HG03025 (cell line): ENCODE measurements at regions not wholly inside any gene's neighbourhood (a gene's known extent, or its start where the extent isn't known, plus 50 kb on each side); places are given as distances from the start of the nearest gene placed in this dataset.
A peak's percentile ranks its signal among the peaks of the same experiment; 100 is the strongest.
"Not testable (repeated sequence)": the region's sequence is repeated elsewhere in the genome, so short reads cannot be mapped to it uniquely, and the experiment has no call there.

Experiments
- ATAC-seq: cut with Tn5 transposase; IDR thresholded peaks from one replicate; pipeline ENCODE4 v1.9.1; 2021; ENCODE audit warnings: mild to moderate bottlenecking, moderate library complexity; ENCODE audit not compliant: unreplicated experiment, low FRiP score

DNA sequence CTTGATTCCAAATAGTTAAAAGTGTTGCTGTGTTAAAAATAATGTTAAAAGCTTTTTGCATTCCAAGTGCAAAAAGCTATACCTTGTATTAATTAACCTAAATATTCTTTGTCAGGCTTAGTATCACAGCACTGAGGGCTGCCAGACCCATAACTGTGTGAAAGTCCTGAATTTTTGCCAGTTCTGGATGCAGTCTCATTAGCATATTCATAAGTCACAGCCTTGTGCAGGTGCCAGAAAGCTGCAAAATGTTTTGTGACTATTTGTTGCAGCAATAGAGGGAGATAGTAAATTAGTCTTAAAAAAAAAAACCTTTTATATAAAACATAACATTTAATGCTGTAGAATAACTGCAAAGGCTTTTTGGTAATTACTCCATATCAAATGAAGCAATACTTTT is 56.6 kb downstream of the SLITRK1 start:
- no peak for ATAC-seq

DNA sequence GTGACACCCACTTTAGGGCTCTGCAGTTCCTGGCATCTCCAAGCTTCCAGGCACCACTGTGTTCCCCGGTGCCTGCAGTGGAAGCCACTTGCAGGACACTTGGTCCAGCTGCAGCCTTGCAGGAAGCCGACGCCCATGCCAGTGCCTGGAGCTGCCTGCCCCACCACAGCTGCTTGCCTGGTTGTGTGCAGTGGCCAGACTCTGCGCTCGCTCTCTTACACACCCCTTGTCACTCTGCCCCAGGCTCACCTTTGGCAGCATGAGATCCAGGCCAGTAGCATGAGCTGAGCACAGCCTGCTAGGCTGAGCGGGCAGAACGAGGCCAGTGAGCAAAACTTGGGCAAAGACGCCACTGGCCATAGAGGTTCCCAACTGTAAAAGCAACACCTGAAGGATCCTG is 57.7 kb downstream of the SLITRK1 start:
- no peak for ATAC-seq

DNA sequence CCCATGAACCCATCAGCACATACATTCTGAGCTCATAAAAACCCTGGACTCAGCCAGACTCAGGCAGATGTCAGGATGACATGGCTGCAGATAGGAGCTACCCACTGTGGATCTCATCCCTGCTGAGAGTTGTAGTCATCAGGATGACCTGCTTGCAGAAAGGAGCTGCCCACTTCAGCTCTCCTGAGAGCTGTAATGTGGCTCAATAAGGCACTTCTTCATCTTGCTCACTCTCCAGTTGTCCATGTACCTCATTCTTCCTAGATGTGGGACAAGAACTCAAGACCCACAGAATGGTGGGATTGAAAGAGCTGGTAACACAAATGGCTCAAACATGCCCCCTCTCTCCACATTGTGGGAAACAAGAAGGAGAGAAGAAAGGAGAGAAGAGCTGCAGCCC is 58.2 kb downstream of the SLITRK1 start:
- ATAC-seq = no peak

DNA sequence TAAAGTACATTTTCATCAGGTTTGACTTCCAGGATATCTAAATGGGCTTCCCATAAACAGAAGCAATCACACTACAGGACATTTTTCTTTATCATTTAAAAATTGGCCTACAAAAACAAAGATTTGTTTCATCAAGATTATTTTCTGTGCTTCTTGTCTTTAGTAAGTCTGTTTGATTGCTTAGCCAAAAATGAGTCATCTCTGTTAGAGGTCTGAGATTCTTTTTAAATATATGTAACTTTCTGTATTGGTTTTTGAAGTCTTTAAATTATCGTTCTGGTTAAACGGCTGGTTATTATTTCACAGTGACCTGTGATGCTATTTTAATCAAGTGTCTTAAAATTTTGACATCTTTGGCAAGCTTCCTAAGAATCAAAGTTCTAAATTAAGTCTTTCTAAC is 62.7 kb downstream of the SLITRK1 start:
- no peak for ATAC-seq

DNA sequence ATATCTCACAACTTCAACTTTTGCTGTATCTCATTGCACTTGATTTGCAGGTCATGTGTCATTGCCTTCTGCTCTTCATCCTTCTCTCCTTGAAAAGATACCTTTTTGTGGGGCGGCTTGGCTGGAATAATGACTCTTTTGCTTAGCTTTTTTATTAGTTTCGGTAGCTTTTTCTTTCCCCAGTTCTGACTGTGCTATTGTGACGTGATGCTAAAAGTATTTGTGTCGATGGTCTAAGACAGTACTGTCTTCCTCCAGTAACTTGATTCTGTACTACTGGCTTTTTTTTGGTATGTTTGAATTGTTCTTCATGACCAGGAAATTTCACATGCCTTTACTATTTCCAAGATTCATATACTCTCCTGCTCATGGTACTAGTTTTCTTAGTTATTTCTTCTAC is 63.1 kb downstream of the SLITRK1 start:
- ATAC-seq = no peak

DNA sequence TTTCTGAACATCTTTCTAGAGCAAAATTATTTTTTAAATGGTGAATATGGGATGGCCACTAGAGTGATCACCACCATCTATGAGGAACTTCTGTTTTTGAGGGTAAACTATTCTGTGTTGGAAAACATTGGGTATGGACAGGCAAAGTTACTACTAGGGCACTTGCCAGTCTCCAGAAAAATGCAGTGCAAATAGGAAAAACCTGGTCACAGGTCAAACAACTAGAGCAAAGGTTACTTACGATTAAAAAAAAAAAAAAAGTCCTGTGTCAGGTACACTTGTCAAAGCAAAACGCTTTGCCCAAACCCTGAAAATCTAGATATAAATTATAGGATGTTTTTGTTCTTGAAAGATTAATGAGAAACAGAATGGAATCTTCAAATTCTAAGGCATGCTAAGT is 66.2 kb downstream of the SLITRK1 start:
- no peak for ATAC-seq

DNA sequence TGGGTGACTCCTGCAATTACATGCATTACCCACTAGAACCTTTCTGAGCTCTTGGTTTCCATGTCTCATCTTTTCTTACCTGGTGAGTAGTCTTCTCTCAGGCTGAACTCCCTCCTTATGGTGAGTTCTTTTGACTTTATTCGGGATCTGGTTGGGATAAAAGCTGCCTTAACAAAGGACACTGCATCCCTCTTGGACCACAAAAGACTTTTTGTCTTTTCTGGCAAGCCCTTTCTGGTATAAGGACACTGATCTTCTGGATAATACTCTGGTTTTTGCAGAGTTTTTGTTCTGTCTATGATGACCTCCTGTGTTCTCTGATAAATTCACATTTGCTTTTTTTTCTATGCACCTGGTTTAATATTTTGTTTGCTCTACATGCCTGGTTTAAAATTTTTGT is 66.7 kb downstream of the SLITRK1 start:
- ATAC-seq = no peak

DNA sequence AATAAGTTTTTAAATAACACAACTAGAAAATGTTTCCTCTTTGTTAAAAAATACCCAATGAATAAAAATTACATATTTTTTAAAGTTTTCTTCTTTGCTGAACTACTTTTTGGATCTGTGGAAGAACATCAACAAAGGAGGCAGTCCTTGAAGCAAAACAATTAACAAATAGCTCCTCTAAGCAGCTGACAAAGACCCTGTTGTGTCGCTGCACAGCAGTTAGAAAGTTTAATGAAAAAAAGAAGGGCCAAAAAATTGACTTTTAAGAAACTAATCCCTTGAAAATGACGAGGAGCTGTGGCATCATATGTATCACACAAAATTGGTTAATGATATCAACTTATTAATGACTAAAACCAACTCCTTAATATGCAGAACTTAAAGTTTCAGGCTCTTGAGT is 72.1 kb downstream of the SLITRK1 start:
- ATAC-seq = no peak

DNA sequence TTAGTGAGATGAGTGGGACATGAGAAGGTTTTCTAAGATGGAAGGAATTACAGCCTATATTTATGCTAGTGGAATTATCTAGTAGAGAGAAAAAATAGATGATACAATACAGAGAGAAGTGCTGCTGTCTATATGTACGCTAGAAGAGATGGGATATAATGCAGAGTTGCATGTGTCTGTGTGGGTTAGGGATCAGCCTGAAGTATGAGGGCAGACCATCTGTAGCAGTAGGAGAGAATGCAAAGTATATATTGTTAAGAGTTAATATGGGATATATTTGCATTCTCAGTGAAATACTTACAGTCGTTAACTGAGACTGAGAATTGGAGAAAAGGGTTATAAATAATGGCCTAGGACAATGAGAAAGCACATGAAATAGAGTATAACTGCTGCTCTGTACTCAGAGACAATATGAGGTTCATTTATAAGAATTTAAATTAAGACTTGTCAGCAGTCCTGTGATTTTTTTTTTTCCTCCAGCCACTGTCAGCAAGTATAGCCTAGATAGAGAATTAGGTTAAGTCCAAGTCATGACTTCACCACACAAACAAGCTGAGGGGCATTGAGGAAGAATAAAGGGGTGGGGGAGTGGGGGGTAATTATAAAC is 77.8 kb downstream of the SLITRK1 start:
- no peak for ATAC-seq

DNA sequence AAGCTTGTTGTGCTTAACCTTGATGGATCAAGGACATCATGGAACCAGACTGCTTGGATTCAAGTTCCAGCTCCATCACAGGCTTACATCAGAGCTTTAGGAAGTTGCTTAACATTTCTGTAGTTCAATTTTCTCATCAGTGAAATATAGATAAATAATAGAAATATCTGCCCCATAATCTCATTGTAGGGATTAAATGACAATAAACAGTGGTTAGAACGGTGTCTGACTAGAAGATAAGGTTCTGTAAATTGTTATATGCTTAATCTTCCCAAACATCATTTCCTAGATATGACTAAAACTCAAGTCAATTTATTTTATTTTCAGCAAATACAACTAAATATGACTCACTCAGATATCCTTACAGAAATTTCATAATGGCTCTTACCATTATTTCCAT is 83.5 kb downstream of the SLITRK1 start:
- ATAC-seq = no peak

DNA sequence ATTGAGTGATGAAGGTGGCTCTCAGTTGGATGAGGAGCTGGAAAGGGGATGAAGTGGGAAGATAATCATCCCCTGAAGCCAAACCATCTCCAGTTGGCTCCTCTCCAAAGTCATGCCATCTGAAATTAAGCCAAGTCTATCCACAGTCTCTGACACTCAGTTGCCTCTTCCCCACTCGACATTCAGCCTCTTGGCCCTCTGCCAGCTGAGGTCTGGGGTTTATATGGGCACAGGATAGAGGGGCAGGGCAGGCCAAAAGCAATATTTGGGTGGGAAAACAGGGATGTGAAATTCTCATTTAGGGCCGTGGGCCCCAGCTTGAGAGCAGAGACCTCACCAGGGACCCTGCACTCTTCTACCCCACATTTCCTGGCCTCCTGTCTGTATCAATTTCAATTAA is 85.9 kb downstream of the SLITRK1 start:
- ATAC-seq = no peak

DNA sequence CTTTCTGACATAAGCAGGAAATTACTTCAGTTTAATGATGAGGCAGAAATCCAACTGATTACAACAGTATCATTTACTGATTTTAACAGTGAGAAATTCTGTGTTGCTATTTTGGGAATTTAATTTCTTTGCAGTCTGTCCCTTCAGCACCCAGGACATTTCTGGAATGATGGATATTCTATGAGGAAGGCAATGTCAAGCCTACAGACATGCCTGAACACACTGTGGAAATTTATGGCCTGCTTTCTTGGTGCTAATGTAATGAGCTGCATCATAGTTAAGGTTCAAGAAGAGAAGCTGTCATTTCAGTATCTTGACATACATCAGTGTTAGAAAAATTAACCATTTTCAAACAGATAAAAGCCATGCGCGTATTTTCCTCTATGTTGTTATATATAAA is 87.7 kb downstream of the SLITRK1 start:
- no peak for ATAC-seq

DNA sequence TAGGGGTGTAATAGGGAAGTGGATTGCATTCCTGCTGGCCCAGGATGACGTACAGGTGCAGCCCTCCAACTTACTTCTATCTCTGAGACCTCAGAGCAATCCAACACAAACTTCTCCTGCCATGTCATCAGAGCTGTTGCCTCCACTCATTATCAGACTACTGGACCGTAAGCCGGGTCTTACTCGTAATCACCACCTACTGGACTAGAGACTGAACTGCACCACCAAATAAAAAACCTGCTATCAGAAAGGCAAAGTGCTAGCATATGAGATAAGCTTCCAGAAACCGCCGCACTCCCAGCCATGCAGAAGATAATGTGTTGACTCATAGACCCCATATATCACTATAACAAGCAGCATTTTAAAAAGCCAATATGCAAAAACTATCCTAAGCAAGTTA is 102.0 kb downstream of the SLITRK1 start:
- ATAC-seq = no peak

DNA sequence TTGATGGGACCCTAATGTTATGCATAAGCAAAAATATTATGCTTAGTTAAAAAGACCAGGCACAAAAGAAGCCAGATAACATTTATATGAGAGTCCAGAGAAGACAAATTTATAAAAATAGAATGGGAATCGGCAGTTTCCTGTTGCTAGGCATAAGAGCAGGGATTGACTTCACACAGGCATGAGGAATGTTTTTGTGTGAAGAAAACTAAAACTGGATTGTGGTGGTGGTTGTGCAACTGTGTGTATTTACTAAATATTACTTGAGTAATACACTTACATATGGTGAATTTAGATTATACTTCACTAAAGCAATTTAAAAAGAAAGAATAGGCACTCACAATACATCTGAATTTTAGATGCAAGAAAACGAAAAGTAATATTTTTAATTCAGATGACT is 108.3 kb downstream of the SLITRK1 start:
- ATAC-seq = no peak

DNA sequence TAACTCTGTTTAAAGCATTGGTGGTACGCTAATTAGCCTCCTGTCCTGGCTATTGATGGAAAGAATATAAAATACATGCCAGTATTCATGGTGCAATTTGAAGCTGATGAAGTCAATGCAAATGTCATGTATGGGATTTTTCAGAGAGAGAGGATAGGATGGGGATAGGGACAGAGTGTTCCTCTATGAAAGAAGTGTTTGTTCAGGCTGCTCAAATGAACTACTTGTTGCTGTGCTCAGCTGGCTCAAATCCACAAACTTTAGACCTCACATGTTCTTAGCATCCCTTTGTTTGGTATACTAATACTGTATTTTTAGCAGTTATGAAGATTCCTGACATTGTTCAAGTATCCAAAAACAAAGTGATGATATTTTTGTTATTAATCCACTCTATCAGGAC is 116.5 kb downstream of the SLITRK1 start:
- no peak for ATAC-seq

DNA sequence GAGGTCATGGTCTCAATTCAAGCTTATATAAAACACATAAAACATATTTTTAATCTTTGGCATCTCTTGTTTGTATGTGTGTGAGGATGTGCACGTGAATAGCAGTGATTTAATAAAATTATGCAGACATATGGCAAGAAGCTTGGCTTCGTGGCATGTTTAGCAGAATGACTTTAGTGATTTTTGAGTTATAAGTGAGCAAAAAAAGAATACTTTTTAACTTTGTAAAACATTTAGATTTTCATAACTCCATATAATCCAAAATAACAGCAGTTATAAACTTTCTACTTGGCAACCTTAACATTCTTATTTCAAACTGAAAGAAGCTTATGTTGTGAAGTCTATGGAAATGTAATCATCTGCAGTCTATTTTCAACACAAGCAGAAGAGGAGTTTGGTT is 120.6 kb downstream of the SLITRK1 start:
- ATAC-seq = no peak

DNA sequence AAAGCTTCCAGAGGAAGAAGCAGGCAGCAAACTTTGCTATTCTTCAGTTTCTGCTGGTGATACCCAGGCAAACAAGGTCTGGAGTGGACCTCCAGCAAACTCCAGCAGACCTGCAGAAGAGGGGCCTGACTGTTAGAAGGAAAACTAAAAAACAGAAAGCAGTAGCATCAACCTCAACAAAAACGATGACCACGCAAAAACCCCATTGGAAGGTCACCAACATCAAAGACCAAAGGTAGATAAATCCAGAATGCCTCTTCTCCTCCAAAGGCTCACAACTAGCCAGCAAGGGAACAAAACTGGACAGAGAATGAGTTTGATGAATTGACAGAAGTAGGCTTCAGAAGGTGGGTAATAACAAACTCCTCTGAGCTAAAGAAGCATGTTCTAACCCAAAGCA is 127.1 kb downstream of the SLITRK1 start:
- ATAC-seq = not testable (repeated sequence)

DNA sequence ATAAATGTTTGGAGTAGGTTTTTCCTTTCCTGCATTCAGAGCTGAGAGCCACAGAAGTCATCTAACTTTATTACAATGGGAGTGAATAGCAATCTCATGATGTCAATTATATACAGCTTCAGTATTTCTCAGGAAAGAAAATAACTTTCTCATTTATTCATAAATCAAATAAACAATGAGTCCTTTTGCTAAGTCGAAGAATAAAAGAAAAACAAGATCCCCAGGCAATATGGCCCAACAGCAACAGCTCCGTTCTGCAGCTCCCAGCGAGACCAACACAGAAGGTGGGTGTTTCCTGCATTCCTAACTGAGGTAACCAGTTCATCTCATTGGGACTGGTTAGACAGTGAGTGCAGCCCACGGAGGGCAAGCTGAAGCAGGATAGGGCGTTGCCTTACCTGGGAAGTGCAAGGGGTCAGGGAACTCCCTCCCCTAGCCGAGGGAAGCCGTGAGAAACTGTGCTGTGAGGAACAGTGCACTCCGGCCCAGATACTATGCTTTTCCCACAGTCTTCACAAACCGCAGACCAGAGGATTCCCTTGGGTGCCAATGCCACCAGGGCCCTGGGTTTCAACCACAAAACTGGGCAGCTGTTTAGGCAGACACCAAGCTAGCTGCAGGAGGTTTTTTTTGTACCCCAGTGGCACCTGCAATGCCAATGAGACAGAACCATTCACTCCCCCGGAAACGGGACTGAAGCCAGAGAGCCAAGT is 128.2 kb downstream of the SLITRK1 start:
- no peak for ATAC-seq

DNA sequence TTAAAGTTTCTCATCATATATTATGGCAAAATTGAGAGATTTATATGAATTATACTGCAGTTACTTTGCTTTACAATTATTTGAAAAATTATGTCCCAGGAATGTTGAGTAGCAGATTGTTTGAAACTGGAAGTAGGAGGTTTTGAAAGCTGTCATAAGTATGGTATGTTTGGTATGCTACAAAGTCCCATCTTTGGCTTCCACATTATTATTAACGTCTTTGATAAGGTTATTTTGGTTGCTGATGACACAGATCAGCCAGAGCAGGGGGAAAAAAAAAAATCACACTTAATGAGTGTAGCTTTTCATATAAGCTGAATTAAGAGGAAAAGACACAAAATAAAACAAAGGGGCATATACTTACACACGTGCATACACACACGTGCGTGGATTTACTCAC is 130.1 kb downstream of the SLITRK1 start:
- no peak for ATAC-seq

DNA sequence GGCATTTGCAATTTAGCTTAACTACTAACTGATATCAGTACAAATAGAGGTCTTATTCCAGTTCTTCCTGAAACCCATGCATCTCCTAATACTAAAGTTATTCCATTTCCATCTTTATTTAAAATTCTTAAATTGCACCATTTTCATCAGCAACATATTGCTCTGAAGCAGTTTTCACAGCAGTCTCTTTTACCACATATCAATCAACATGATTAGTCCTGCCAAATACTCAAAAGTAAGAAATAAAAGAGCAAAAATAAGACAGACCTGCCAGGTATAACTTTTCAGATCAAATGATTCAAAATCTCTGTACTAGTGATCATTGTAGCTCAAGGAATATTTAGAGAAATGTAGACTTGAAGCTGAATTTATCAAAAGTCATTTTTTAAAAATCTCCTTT is 141.7 kb downstream of the SLITRK1 start:
- ATAC-seq = no peak

DNA sequence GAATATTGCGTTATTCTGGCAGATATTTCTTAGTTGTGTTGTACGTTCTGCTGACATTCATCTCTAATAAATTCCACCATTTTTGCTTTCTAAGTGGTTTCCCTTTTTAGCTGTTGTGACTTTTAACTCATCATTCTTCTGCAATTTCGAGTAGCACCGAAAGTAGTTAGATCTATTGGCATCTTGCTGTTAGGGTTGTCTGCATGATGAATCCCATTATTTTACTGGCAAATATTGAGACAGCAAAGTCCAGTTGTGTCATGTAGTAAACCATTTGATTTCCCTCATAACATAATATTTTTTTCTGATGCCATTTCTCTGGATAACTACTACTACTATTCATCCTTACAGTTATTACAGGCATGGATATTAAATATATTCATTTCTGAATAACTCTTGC is 143.9 kb downstream of the SLITRK1 start:
- ATAC-seq = no peak

DNA sequence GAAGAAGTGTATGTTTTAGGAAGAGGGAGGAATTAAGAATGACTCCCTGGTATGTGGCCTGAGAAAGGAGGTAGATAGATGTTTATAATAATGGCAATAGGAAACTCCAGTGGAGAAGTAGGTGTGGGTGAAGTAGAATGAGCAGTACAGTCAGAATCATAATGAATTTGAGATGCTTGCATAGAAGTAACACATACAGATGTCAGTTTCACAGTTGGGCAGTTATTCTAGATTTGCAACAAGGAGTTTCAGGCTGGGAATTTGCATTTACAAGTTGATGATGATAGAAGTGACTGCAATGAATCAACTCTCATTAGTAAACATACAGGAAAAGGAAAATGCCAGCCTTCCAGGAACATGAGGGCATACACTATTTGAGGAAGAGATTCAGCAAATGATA is 149.0 kb downstream of the SLITRK1 start:
- ATAC-seq = peak; percentile 96

DNA sequence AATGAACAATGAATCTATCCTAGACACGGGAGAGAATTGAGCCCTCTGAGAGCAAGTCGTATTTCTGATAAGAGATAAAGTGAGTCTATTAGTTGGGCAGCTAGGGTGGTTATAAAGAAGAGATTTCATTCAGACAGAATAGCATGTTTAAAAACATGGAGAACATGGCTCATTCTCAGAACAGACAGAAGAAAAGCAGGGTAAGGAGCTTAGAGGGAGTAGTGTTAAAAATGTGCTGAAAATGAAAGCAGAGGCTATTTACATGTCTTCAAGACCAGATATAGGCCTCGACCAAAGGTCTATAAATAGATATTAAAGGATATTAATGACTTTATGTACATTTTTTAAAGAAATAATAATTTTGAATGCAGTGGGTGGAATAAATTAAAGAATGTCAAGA is 149.5 kb downstream of the SLITRK1 start:
- ATAC-seq = peak; percentile 67
